GM12875 (cell line): ENCODE measurements at regions not wholly inside any gene's neighbourhood (a gene's known extent, or its start where the extent isn't known, plus 50 kb on each side); places are given as distances from the start of the nearest gene placed in this dataset.

Source experiments
- H3K4me3 ChIP-seq: one replicate; pipeline ENCODE4 v1.5.1; 2011; ENCODE audit warnings: low read depth, low read length, control low read depth
- CTCF ChIP-seq: IDR thresholded peaks from 2 replicates; pipeline ENCODE4 v1.5.1; 2011; ENCODE audit warnings: low read depth, mild to moderate bottlenecking, control low read depth, inconsistent platforms, low read length, moderate library complexity, borderline replicate concordance; ENCODE audit not compliant: insufficient read depth

DNA sequence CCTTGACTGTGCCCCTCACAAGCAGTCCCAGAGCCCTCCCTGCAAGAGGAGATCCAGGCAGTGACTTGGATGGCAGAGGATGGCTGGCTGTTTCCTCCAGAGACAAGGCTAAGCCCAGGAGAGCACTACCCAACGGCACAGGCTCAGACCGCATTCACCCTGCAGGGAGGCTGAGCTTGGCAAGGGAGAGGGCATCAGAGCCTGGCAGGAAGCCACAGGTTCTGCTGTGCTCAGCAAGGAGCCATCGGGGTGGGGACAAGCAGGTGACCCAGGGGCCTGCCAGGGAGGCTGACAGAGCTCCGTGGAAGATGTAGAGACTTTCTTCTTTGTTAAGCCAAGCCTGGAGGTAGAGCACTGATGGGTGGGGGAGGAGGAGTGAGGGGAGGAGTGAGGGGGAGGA lies 159.2 kb upstream of the CST7 start:
- no peak overlapping the region for H3K4me3 ChIP-seq
- TF ChIP-seq CTCF: no peak

- H3K4me3 ChIP-seq: no peak overlapping the region
- TF ChIP-seq CTCF: no peak
Observed at GRCh38 chr20:24790746-24791283, 158.3 kb upstream of the CST7 start.

- no peak for TF ChIP-seq CTCF
- H3K4me3 ChIP-seq: no peak overlapping the region
Observed at GRCh38 chr20:24791953-24792352, 157.1 kb upstream of the CST7 start.

DNA sequence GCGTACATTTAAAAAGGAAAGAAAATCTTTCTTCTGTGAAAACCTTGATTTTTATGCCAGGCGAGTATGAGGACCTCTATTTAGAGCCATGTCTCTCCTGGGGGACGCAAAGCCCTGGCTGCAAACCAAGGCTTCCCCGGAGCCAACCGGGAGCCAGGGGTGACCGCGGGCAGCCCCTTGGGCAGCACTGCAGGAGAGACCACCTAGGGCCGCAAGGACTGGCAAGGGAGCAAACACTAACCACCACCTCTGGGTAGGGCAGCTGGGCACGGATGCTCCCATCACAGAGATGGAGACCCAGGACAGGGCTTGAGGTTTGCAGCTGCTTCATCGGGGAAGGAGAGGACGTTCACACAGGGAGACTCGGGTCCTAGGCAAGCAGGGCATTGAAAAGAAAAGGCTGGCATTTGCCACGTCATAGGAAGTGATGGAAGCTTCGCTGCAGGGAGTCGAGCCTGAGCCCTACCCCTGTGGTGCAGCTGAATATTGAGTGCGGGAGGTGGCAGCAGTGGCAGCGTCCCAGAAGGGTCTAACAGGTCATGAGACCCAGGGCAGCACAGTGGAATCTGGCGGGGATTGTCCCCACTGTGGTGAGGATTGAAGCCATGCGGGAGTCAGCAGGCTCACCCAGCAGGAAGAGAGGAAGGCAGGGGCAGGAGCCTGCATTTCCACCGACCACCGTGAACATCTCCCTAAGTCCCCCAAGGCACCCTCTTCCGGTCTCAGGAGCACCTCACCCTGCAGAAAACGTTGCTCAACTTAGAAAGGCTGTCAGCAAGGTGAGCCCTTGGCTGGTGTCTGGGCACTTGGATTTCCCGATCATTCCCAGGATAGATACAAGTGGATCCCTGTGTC lies 156.2 kb upstream of the CST7 start:
- no peak for TF ChIP-seq CTCF
- no peak overlapping the region for H3K4me3 ChIP-seq

GRCh38 chr20:24795436-24795835 lies 153.6 kb upstream of the CST7 start:
- TF ChIP-seq CTCF: no peak
- no peak overlapping the region for H3K4me3 ChIP-seq

GRCh38 chr20:24796236-24796635 lies 152.8 kb upstream of the CST7 start:
- no peak overlapping the region for H3K4me3 ChIP-seq
- TF ChIP-seq CTCF: no peak

- TF ChIP-seq CTCF: no peak
- H3K4me3 ChIP-seq: no peak overlapping the region
Observed at GRCh38 chr20:24797113-24797512, 152.0 kb upstream of the CST7 start.
